Hypothalamus (tissue), 51 donors: ENCODE measurements at regions not wholly inside any gene's neighbourhood (a gene's known extent, or its start where the extent isn't known, plus 50 kb on each side); places are given as distances from the start of the nearest gene placed in this dataset.

ENCODE experiments used
- DNase-seq, 51 donors: peaks; one replicate each; lab custom pipeline; 2025; lab: John Stamatoyannopoulos, UW

- no peak for DNase-seq
Observed at GRCh38 chr17:79428988-79429387, 181.9 kb downstream of the RBFOX3 start.

GRCh38 chr17:79427621-79428539, 183.0 kb downstream of the RBFOX3 start:
- DNase-seq: no peak

DNA sequence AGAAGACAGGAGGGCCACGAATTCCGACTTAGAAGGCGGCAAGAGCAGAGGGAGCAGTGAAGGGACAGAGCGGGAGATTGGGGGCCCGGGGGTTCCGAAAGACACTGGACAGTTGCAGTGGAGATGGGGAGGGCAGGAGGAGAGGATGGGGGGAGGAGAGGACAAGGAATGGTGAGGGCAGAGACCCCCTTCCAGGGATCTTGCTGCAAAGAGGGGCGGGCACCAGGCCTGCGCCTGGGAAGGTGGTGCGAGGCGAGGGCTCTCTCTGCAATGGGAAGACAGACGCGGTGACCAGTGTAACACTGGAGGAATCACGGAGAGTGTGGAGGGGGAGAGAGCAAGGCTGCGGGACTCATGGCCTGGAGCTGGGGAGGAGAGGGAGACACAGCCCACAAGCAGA, 185.2 kb downstream of the RBFOX3 start:
- DNase-seq: no peak

DNA sequence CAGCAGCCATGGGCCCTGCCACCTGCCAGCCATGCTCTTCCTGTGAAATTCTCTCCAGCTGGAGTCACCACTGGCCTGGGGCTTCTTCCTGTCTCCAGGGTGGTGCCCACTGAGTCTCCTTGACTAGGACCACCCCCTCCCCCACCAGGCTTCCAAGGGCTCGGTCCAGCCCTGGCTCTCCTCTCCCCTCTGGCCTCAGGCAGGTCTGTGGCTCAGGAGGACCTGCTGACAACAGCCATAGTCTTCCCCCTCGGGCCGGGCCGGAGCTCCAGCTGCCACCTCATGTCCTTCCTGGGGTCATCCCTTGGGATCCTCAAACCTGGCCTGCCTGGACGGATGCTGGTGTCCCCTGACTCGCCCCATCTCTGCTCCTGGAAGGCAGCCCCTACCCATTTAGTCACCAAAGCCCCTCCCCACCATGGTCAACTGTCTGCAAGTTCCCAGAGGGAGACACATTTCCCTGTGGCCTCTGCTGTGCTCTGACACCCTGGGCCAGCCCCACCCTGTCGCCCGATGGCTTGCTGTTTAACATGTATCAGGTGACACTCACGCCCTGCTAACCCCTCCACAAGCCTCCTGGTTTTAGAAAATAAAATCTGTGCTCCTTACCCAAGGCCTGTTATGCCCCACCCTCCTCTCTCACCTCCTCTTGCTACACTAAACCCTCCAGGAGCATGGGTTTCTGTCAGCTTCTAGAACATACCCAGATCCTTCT, 186.2 kb downstream of the RBFOX3 start:
- no peak for DNase-seq

DNA sequence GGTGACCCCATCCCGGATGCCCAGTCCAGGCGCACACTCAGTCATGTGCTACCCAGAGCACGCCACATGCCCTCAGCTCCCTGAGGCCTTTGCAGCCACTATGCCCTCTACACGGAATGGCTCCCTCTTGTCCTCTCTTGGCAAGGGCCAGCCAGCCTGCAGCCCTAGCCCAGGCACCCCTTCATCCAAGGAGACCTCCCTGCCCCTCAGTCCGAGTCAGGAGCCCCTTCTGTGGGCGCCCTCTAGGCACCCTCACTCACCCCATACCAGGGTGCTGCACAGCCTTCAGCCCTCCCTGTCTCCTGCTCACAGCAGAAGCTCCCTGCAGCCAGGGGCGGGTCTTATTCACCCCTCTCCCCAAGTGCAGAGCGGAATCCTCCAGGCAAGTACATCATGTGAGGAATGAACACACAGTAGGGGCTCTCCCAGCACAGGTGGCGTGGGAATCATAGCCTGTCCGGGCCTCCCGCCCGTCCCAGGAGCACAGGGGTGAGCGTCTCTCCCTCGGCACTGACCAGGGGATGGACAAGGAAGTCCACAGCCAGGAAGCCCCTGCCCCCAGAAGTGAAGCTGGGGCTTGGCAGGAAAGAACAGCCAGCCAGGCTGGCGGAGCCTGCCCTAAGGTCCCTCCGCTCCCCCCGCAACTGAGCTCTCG, 186.9 kb downstream of the RBFOX3 start:
- DNase-seq: no peak

DNA sequence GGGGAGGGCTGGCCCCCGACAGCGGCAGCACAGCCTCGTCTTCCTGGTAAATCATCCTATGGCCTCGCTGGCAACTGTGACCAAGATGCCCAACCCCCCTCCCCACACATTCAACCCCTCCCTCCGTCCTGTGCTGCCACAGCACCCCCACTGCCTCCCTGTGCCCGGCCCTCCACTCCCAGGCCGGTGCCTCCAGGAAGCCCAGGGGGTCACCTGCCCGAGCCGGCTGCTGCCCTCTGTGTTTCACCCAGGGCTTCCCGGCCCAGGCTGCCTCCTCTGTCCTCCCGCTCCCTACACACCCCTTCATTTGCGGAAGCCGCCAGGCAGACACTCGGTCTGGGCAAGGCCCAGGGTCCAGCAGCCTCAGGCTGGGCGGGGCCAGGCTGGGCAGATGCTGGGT, 188.6 kb downstream of the RBFOX3 start:
- DNase-seq: no peak

DNA sequence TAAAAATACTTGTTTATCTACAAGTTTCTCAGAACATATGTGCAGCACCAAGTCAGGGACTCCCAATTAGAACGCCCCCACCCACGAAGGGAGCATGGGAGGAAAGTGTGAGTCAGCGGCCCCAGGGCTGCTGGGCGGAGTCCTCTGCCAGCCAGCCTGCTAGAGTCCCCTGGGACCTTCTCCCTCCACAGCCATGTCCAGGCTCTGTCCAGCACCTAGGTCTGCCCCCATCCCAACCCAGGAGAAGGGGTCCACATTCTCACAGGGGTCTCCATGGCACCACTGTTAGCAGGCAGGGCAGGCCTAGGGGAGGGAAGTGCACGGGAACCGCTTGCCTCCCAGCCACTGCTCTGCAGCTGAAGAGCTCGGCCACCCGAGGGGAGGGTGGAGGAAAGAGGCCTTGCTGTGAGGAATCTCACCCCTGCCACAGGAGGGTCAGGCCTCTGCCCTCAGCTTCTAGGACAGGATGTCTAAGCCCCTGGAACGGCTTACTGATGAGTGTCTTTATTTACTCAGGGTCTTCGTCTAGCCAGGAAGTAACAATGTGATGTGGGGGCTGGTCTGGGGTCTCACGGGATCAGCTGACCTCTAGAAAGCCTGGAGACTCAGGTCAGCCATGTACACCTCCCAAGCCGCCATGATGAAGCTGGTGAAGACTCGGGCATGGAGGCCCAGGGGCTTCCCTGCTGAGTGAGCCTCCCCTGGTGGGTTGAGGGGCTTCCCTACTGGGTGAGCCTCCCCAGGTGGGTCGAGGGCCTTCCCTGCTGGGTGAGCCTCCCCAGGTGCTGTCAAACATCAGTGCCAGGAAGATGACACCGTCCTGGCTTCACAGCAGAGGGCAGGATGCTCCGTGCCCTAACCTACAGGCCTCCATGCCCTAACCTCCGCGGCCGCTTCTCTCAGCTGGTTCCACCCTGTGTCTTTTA, 190.3 kb downstream of the RBFOX3 start:
- DNase-seq: peak in 2 of 51 donors; percentile 37 to 52

- DNase-seq: no peak
Observed at GRCh38 chr17:79417476-79417988, 193.3 kb downstream of the RBFOX3 start.

- no peak for DNase-seq
Observed at GRCh38 chr17:79415909-79416308, 194.9 kb downstream of the RBFOX3 start.

DNA sequence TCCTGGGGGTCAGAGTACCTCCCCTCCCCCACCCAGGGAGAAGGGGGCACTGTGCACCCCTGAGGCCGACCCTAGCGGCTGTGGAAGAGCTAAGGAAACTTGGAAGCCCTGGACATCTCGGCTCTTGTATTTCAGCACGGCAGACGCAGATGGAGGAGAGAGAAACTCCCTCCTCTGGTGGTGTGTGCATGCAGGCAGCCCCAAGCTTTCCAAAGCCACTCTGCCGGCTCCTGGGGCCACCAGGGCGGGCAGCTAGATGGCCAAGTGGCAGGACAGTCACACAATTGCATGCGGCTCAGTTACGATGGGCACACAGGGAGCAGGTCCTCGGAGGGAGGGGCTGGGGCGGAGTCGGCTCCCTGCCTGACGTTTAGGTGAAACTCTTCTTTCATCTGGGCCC, 195.5 kb downstream of the RBFOX3 start:
- DNase-seq: no peak

GRCh38 chr17:79414793-79415211, 196.0 kb downstream of the RBFOX3 start:
- peak in 1 of 51 donors; percentile 9 for DNase-seq

DNA sequence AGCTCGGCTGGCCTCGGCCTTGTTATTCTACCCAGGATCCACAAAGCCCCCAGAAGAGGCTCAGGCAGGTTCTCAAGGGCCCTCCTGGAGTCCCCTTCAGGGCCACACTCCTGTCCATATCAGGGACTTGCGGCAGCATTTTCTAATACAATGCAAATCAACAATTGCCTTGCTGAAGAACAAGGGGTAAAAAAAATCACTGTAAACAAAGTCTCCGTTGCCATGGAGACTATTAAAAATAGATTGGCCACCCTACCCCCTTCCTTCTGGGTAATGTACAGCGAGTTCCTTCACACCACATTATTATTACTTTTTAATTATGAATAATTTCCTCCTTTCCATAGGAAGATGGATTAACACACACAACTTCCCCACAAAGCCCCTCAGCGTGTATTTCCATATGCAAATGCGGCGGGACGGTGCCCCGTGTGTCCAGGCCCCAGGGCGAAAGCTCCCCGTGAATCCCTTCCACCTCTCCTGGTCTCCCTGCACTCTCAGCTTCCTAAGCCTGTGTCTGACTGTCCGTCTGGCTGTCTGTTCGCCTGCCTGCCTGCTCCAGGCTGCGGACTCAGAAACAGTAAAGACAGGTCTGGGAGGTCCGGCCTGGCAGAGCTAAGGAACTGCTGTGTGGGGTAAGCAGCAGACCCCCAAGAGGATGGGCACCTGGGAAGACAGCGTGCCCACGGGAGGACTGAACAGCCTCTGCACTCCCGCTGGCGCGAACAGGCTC, 196.6 kb downstream of the RBFOX3 start:
- DNase-seq: peak in 1 of 51 donors; percentile 13

DNA sequence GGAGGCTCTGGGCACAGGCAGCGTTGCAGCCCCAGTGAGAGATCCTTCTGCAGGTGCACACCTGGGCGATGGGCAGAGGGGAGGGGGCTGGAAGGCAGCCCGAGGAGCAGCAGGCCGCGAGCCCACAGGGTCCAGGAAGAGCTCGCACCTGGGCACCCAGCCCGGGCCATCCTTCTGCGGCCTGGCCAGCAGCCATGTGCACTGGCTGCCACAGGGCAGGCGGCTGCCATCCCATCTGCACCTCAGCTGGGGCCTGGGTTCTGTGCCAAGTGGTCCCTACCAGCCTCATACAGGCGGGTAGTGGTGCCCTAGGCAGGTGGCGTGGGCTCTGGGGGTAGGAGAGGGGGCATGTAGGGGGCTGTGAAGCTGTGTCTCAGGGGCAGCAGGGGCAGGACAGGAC, 197.2 kb downstream of the RBFOX3 start:
- peak in 3 of 51 donors; percentile 2 to 20 (median 8) for DNase-seq

DNA sequence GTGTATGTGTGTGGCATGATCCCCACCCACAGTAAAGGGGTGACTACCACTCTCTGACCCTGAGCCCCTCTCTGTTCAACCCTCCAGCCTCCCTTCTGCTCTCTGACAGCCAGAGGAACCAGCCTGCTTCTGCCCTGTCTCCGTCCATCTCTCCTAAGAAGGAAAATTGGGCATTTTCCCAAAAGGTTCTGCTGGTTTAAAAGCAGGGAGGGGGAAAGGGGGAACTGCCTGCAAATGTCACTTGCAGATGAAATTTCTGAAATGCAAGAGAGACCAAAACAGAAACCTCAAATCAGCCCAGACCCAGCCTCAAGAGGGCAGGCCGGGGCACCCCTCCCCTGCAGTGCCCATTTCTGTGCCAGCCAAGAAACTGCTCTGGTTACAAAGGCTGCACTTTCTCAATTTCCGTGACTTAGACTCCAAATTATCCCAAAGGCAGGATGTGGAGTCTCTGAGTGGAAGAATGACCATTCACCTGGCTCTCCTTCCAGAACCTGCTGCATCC, 197.9 kb downstream of the RBFOX3 start:
- no peak for DNase-seq

GRCh38 chr17:79412110-79412509, 198.7 kb downstream of the RBFOX3 start:
- DNase-seq: no peak

DNA sequence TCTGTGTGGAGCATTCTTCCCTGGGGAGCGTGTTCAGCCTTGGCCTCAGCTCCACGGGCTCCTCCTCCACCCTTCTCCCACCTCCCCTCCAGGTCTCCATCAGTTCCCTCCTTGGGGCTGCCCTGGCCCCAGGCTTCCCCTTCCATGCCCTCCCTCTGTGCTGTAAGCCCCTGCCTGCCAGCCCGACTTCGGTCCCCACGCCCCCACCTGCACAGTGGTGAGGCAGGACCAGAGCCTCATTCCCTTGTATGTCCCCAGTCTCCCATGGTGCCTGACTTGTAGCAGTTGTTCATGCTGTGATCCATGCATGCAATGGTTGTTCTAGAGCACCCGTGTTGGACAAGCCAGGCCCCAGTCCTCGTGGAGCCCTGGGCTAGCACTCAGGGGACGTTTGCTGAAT, 199.4 kb downstream of the RBFOX3 start:
- DNase-seq: no peak

DNA sequence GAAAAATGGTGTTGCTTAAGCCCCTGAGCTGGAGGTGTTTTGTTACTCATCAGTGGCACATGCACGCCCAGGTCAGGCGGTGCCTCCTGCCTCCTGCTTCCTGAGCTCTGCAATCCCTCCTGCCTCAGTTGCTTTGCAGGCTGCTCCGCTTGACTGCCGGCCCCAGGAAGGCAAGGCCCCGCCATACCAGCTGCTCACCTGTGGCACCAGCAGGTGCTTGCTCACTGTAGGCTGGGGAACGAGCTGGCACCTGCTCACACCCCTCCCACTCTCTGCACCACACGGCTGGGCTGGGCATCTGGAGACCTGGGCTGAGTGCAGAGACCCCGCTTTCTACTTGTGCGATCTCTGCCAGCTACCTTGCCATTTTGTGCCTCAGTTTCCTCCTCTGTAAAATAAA, 200.2 kb downstream of the RBFOX3 start:
- DNase-seq: no peak

GRCh38 chr17:79408251-79408650, 202.6 kb downstream of the RBFOX3 start:
- no peak for DNase-seq

DNA sequence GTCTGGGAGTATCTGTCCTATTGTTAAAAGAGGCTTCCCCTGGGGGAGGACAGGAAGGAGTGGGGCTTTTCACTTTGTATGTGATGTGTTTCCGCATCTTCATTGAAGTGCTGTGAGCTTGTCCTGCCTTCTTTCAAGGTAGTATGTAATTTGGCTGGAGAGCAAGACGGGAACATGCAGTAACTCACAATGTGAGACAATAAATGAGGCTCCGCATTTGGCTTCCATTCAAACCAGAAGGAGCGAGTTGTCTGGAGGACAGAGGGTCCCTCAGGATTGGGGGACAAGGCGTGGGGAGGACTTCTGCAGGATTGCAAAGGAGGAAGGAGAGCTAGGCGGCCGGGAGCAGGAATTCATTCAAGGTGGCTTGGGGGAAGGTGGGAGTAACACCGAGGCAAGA, 203.5 kb downstream of the RBFOX3 start:
- no peak for DNase-seq
